Upper lobe of right lung (tissue), 1 donor: ENCODE measurements at regions not wholly inside any gene's neighbourhood (a gene's known extent, or its start where the extent isn't known, plus 50 kb on each side); places are given as distances from the start of the nearest gene placed in this dataset.

Source experiments
- ATAC-seq: fragments of 200-7000 bp; cut with Tn5 transposase; one replicate; pipeline ENCODE4 v1.9.1; 2020; ENCODE audit warnings: mild to moderate bottlenecking, moderate library complexity
- DNase-seq: peaks from one replicate; pipeline ENCODE4 v3.0.0-alpha.2; 2020
- H3K27ac ChIP-seq: fragments of 200-600 bp; one replicate; pipeline ENCODE4 v1.8.0; 2022
- H3K27me3 ChIP-seq: fragments of 200-600 bp; one replicate; pipeline ENCODE4 v1.8.0; 2022; ENCODE audit warnings: mild to moderate bottlenecking
- H3K36me3 ChIP-seq: fragments of 200-600 bp; one replicate; pipeline ENCODE4 v1.8.0; 2022
- H3K4me1 ChIP-seq: fragments of 200-600 bp; one replicate; pipeline ENCODE4 v1.8.0; 2022
- H3K4me3 ChIP-seq: fragments of 200-600 bp; one replicate; pipeline ENCODE4 v1.8.0; 2022; ENCODE audit warnings: mild to moderate bottlenecking
- H3K9me3 ChIP-seq: fragments of 200-600 bp; one replicate; pipeline ENCODE4 v1.8.0; 2022
- intact Hi-C: fragments of 100-400 bp; cut with DNase I; formaldehyde crosslinking; loops from one replicate; pipeline ENCODE4 v1.11.0; 2022
- TF ChIP-seq, protein P1 (sequence below): fragments of 200-600 bp; IDR thresholded peaks from one replicate; pipeline ENCODE4 v1.8.0; 2022; ENCODE audit warnings: antibody characterized with exemption
- donor health status: DM: no; HTN: yes; CAD: no; lungs with severe emphysema.

DNA sequence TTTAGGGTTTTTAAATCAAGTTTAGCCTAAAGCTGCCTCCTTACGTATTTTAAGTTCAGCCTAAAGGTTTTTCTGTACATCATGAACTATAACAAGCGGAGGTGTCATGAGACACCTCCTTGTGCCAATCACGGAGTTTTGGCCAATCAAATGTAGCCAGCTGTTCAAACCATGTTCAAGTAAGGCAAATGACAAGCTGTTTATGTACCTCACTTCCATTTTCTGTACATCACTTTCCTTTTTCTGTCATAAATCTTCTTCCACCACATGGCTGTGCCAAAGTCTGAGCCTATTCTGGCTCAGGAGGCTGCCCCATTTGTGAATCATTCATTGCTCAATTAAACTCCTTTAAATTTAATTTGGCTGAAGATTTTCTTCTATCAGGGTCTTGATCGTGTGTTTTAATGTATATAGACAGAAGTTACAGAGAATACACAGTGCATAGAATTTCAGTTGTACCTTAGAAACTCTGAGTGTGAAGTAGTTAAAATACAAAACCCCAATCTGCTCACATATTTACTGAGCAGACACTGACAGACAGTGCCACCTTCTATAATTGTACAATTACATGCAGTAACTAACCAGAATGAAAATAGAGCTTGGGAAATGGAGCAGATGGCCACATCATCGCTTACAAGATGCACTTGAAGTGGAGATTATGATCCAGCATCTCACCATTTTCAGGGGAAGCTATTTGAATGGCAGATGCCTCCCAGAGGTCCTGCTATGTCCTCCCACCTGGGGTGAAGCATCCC lies 76.9 kb upstream of the LANCL2 start:
- no peaks in the 10 kb centered on the region for H3K36me3 ChIP-seq
- H3K9me3 ChIP-seq, result no peaks in the 10 kb centered on the region
- H3K4me3 ChIP-seq, result no peak overlapping the region
- ATAC-seq (no peak), DNase-seq (no peak)
- H3K27ac ChIP-seq, result no peak overlapping the region
- TF ChIP-seq, protein P1, sequence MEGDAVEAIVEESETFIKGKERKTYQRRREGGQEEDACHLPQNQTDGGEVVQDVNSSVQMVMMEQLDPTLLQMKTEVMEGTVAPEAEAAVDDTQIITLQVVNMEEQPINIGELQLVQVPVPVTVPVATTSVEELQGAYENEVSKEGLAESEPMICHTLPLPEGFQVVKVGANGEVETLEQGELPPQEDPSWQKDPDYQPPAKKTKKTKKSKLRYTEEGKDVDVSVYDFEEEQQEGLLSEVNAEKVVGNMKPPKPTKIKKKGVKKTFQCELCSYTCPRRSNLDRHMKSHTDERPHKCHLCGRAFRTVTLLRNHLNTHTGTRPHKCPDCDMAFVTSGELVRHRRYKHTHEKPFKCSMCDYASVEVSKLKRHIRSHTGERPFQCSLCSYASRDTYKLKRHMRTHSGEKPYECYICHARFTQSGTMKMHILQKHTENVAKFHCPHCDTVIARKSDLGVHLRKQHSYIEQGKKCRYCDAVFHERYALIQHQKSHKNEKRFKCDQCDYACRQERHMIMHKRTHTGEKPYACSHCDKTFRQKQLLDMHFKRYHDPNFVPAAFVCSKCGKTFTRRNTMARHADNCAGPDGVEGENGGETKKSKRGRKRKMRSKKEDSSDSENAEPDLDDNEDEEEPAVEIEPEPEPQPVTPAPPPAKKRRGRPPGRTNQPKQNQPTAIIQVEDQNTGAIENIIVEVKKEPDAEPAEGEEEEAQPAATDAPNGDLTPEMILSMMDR, result no peak
- H3K27me3 ChIP-seq, result no peaks in the 10 kb centered on the region
- intact Hi-C loops, result no loop called here
- no peaks in the 10 kb centered on the region for H3K4me1 ChIP-seq

DNA sequence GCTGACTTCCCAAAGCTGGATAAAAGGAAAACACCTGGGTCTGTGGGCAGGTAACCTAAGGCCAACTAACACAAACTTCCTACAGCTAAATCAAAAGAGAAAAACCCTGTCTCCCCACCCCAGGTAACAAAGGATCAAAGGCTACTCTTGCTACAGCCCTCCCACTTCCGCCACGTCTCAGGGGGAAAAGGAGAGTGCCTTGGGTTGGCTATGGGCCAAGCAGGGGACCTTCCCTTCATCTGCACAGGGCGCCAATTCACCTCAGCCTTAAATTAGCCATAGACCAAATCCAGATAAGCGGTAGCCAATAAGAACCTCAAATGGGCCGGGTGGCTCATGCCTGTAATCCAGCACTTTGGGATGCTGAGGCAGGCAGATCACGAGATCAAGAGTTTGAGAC lies 69.1 kb upstream of the LANCL2 start:
- no peaks in the 10 kb centered on the region for H3K4me1 ChIP-seq
- TF ChIP-seq, protein P1, result no peak
- H3K27me3 ChIP-seq, result peaks cover 9% of the 10 kb centered on the region
- H3K27ac ChIP-seq, result no peak overlapping the region
- no peaks in the 10 kb centered on the region for H3K36me3 ChIP-seq
- intact Hi-C loops, result no loop called here
- H3K9me3 ChIP-seq, result no peaks in the 10 kb centered on the region
- DNase-seq (no peak), ATAC-seq (no peak)
- no peak overlapping the region for H3K4me3 ChIP-seq

DNA sequence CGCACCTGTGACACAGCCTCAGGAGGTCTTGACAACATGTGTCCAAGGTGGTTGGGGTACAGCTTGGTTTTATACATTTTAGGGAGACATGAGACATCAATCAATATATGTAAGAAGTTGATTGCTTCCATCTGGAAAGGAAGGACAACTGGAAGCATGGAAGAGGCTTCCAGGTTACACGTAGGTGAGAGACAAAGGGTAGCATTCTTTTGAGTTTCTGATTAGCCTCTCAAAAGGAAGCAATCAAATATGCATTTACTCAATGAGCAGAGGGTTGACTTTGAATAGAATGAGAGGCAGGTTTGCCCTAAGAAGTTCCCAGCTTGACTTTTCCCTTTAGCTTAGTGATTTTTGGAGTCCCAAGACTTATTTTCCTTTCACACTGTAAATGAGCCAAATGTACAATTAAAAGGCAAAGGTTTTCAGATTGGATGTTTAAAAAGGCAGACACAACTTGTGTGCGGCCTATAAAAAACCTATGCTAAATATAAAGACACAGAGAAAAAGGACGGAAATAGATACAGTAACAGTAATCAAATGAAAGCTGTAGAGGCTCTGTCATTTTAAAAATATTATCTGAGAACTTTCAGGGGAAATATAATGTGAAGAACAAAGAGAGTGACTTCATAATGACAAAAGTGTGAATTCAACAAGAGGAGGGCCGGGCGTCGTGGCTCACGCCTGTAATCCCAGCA lies 65.7 kb upstream of the LANCL2 start:
- no peak overlapping the region for H3K27ac ChIP-seq
- ATAC-seq, result no peak
- intact Hi-C loops, result no loop called here
- H3K4me3 ChIP-seq, result no peak overlapping the region
- H3K27me3 ChIP-seq, result peaks cover 11% of the 10 kb centered on the region
- DNase-seq, result no peak
- H3K9me3 ChIP-seq, result no peaks in the 10 kb centered on the region
- H3K4me1 ChIP-seq, result no peaks in the 10 kb centered on the region
- TF ChIP-seq, protein P1, result no peak
- H3K36me3 ChIP-seq, result no peaks in the 10 kb centered on the region

- TF ChIP-seq, protein P1, result no peak
- ATAC-seq (no peak), DNase-seq (no peak)
- Histone ChIP-seq H3K27ac (no peak overlapping the region), H3K36me3 (no peaks in the 10 kb centered on the region), H3K4me1 (no peaks in the 10 kb centered on the region), H3K9me3 (no peaks in the 10 kb centered on the region), H3K4me3 (no peak overlapping the region), H3K27me3 (peaks cover 8% of the 10 kb centered on the region)
- intact Hi-C loops, result no loop called here
Observed at GRCh38 chr7:55303220-55303619, 61.9 kb upstream of the LANCL2 start.

DNA sequence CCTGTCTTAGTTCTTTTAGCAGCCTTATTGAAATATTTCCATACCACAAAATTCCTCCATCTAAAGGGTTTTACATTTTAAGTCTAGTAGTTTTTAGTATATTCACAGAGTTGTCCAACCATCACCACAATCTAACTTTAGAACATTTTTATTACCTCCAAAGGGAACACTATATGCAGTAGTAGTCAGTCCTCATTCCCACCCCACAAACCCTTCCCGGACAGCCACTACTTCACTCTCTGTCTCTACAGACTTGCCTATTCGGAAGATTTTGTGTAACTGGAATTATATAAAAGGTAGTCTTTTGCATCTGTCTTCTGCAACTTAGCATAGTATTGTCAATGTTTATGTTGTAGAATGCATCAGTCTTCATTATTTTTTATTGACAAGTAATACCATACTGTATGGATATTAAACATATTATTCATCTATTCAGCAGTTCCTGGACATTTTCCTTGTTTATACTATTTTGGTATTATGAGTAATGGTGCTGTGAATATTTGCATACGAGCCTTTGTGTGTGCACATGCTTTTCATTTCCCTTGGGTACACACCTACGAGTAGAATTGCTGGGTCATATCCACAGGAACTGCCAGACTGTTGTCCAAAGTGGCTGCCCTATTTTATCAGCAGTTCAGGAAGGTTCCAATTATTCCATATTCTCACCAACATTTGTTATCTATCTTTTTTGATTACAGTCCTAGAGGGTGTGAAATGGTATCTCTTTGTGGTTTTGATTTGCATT lies 60.9 kb upstream of the LANCL2 start:
- H3K36me3 ChIP-seq, result no peaks in the 10 kb centered on the region
- intact Hi-C loops, result no loop called here
- peaks cover 8% of the 10 kb centered on the region for H3K27me3 ChIP-seq
- H3K4me3 ChIP-seq, result no peak overlapping the region
- H3K27ac ChIP-seq, result no peak overlapping the region
- no peaks in the 10 kb centered on the region for H3K4me1 ChIP-seq
- DNase-seq (no peak), ATAC-seq (no peak)
- no peaks in the 10 kb centered on the region for H3K9me3 ChIP-seq
- TF ChIP-seq, protein P1, result no peak
